HepG2 (cell line): ENCODE measurements at regions not wholly inside any gene's neighbourhood (a gene's known extent, or its start where the extent isn't known, plus 50 kb on each side); places are given as distances from the start of the nearest gene placed in this dataset.

Experiments used
- ATAC-seq: fragments of 200-7000 bp; cut with Tn5 transposase; 3 replicates; pipeline ENCODE4 v1.9.1; 2020; ENCODE audit warnings: mild to moderate bottlenecking, moderate library complexity
- BruUV-seq: library from RNA; stranded (reverse); fragments of 400-500 nt; replicated peaks from 2 replicates; lab custom pipeline; 2021; lab: Mats Ljungman, UMichigan
- CTCF ChIA-PET: fragments of 300-600 bp; formaldehyde crosslinking; extraction: SDS; loops from one replicate; lab custom pipeline; 2021; ENCODE audit warnings: low total read pairs, inconsistent platforms, low intra/inter-chr PET ratio; lab: Yijun Ruan, JAX
- POLR2A ChIA-PET: fragments of 350-600 bp; sonication (Branson Sonifier 250); formaldehyde crosslinking; loops from one replicate; lab custom pipeline; 2020; ENCODE audit warnings: antibody characterized with exemption, inconsistent platforms; lab: Yijun Ruan, JAX
- DNase-seq: peaks from one replicate; pipeline ENCODE4 v3.0.0-alpha.2; 2015; ENCODE audit warnings: low spot score
- FAIRE-seq: peaks from 3 replicates; lab custom pipeline; 2011; peaks lifted over from hg19 to GRCh38; lab: Jason Lieb, UNC
- H2AFZ ChIP-seq: one replicate; pipeline ENCODE4 v1.6.1; 2011; ENCODE audit warnings: low read length, inconsistent platforms
- H3K27ac ChIP-seq: fragments of 300-600 bp; 3 replicates; pipeline ENCODE4 v1.8.0; 2011; ENCODE audit warnings: mixed run types, mild to moderate bottlenecking, mixed read lengths, low read length, inconsistent platforms; ENCODE audit not compliant: insufficient read depth; ENCODE audit errors: extremely low read length
- H3K27me3 ChIP-seq, 2 experiments: fragments of 200-600 bp in 1 of 2; 2 replicates in 1 of 2; 3 replicates in 1 of 2; pipeline versions ENCODE4 v1.6.0 to v1.8.0; 2011; ENCODE audit warnings: low read length in 2 of 2, mild to moderate bottlenecking in 2 of 2, moderate library complexity in 2 of 2, inconsistent platforms in 1 of 2; ENCODE audit not compliant: insufficient read depth in 2 of 2, control insufficient read depth in 1 of 2
- H3K36me3 ChIP-seq, 2 experiments: fragments of 200-600 bp in 1 of 2; replicated peaks in 1 of 2; 2 replicates in 1 of 2; 3 replicates in 1 of 2; pipeline versions ENCODE4 v1.5.1 to v1.8.0; 2011; ENCODE audit warnings: low read length in 2 of 2, inconsistent platforms in 1 of 2; ENCODE audit not compliant: insufficient read depth in 2 of 2, control insufficient read depth in 1 of 2
- H3K4me1 ChIP-seq: 2 replicates; pipeline ENCODE4 v1.5.1; 2012; ENCODE audit warnings: low read length, inconsistent platforms; ENCODE audit not compliant: insufficient read depth
- H3K4me2 ChIP-seq: 2 replicates; pipeline ENCODE4 v1.6.0; 2011; ENCODE audit warnings: low read depth, low read length, inconsistent platforms
- H3K4me3 ChIP-seq, 3 experiments: fragments of 200-600 bp in 1 of 3; sonication (generic), shearing (Covaris generic) in 1 of 3; replicated peaks in 1 of 3; 2 replicates each; pipeline ENCODE4 v1.5.1; 2011 to 2016; ENCODE audit warnings: low read length in 3 of 3, inconsistent platforms in 2 of 3, low read depth in 2 of 3, mild to moderate bottlenecking in 2 of 3, control low read depth in 1 of 3, mixed read lengths in 1 of 3; ENCODE audit not compliant: insufficient read depth in 1 of 3
- H3K79me2 ChIP-seq: one replicate; pipeline ENCODE4 v1.6.1; 2011; ENCODE audit warnings: low read length, inconsistent platforms; ENCODE audit not compliant: insufficient read depth
- H3K9ac ChIP-seq: 2 replicates; pipeline ENCODE4 v1.6.0; 2011; ENCODE audit warnings: mild to moderate bottlenecking, low read depth, low read length, inconsistent platforms; ENCODE audit not compliant: insufficient read depth
- H3K9me3 ChIP-seq: 2 replicates; pipeline ENCODE4 v1.5.1; 2012; ENCODE audit warnings: mild to moderate bottlenecking, low read length
- H4K20me1 ChIP-seq: 2 replicates; pipeline ENCODE4 v1.6.0; 2011; ENCODE audit warnings: inconsistent platforms, mild to moderate bottlenecking, low read length, moderate library complexity; ENCODE audit not compliant: insufficient read depth
- CENPX ChIP-seq: sonication (generic); formaldehyde crosslinking; IDR thresholded peaks from 2 replicates; pipeline ENCODE4 v1.9.0; 2021; ENCODE audit warnings: mild to moderate bottlenecking, missing genetic modification reagents, moderate library complexity
- ELK4 ChIP-seq: sonication (generic); formaldehyde crosslinking; IDR thresholded peaks from 2 replicates; pipeline ENCODE4 v1.9.0; 2021; ENCODE audit warnings: missing genetic modification reagents, borderline replicate concordance
- LCORL ChIP-seq, 2 experiments: fragments of 450-650 bp in 1 of 2; sonication (generic) in 1 of 2; formaldehyde crosslinking in 1 of 2; IDR thresholded peaks; 2 replicates each; pipeline versions ENCODE4 v1.5.0 to v1.6.1; 2017 to 2020; ENCODE audit warnings: antibody characterized with exemption in 1 of 2, missing genetic modification reagents in 1 of 2
- PRMT3 ChIP-seq: sonication (generic); formaldehyde crosslinking; IDR thresholded peaks from 2 replicates; pipeline ENCODE4 v1.8.1; 2022; ENCODE audit warnings: low read depth, mild to moderate bottlenecking, moderate library complexity, missing genetic modification reagents, borderline replicate concordance
- SP5 ChIP-seq: IDR thresholded peaks from 2 replicates; pipeline ENCODE4 v1.6.1; 2016; ENCODE audit warnings: low read depth, borderline replicate concordance
- THRA ChIP-seq: sonication (generic); formaldehyde crosslinking; IDR thresholded peaks from 2 replicates; pipeline ENCODE4 v1.4.0; 2020; ENCODE audit warnings: missing genetic modification reagents, borderline replicate concordance
- ZNF121 ChIP-seq: sonication (generic); formaldehyde crosslinking; IDR thresholded peaks from 2 replicates; pipeline ENCODE4 v1.5.0; 2020; ENCODE audit warnings: mild to moderate bottlenecking, missing genetic modification reagents
- ZNF230 ChIP-seq: sonication (generic); formaldehyde crosslinking; IDR thresholded peaks from 2 replicates; pipeline ENCODE4 v1.4.0; 2020; ENCODE audit warnings: mild to moderate bottlenecking, missing genetic modification reagents
- ZNF296 ChIP-seq: sonication (generic); formaldehyde crosslinking; conservative IDR thresholded peaks from 2 replicates; pipeline ENCODE4 v1.5.0; 2020; ENCODE audit warnings: mild to moderate bottlenecking, missing genetic modification reagents
- ZNF513 ChIP-seq: sonication (generic); formaldehyde crosslinking; conservative IDR thresholded peaks from 2 replicates; pipeline ENCODE4 v1.5.0; 2020; ENCODE audit warnings: missing genetic modification reagents
- ZNF776 ChIP-seq: sonication (generic); formaldehyde crosslinking; IDR thresholded peaks from 2 replicates; pipeline ENCODE4 v1.4.0; 2020; ENCODE audit warnings: mild to moderate bottlenecking, missing genetic modification reagents
- WGBS: methylation state at CpG from one replicate; pipeline ENCODE4 v1.1.6; 2017; ENCODE audit warnings: low lambda C conversion rate; 5-methylcytosine and 5-hydroxymethylcytosine counted together
- in situ Hi-C: cut with HindIII; loops from 2 replicates; pipeline ENCODE4 v1.10.0; 2017; ENCODE audit warnings: low pct_unique_long_range_greater_than_20kb; ENCODE audit not compliant: extremely low pct_ligation_motif_present
- intact Hi-C: fragments of 100-400 bp; cut with micrococcal nuclease; formaldehyde crosslinking; loops from one replicate; pipeline ENCODE4 v1.10.0; 2022; ENCODE audit not compliant: unreplicated experiment

- Histone ChIP-seq H3K9ac (no peak overlapping the region), H3K36me3 (no peaks in the 10 kb centered on the region), H2AFZ (no peak overlapping the region), H3K4me1 (no peaks in the 10 kb centered on the region), H4K20me1 (no peaks in the 10 kb centered on the region; the same call in 1 of the 2 replicates), H3K4me2 (no peak overlapping the region), H3K27ac (no peak overlapping the region), H3K27me3 (no peaks in the 10 kb centered on the region), H3K9me3 (no peaks in the 10 kb centered on the region), H3K4me3 (no peak overlapping the region), H3K79me2 (no peaks in the 10 kb centered on the region)
- intact Hi-C loops (no loop called here), in situ Hi-C loops (no loop called here)
- TF ChIP-seq CENPX (CRISPR knock-in tag) (no peak), THRA (CRISPR knock-in tag) (no peak), ZNF230 (CRISPR knock-in tag) (no peak), PRMT3 (no peak), ZNF513 (CRISPR knock-in tag) (no peak), ZNF296 (no peak), ELK4 (CRISPR knock-in tag) (no peak), LCORL (IDR thresholded peaks at IDR 0.05) (no peak), LCORL (CRISPR knock-in tag; IDR thresholded peaks at IDR 0.05) (no peak), SP5 (no peak), ZNF776 (no peak), ZNF121 (CRISPR knock-in tag) (no peak)
- CTCF ChIA-PET: no interaction called here
- FAIRE-seq (no peak), ATAC-seq (no peak), DNase-seq (no peak)
- POLR2A ChIA-PET: no interaction called here
- 3% methylated on average over 3 of the region's 3 CpGs for WGBS
- no TSS peak for BruUV-seq
These were observed 936.1 kb upstream of the ACVR2A start for GRCh38 chr2:146908776-146909175.
